ENCODE measurements at regions not wholly inside any gene's neighbourhood (a gene's known extent, or its start where the extent isn't known, plus 50 kb on each side); places are given as distances from the start of the nearest gene placed in this dataset.

DNA sequence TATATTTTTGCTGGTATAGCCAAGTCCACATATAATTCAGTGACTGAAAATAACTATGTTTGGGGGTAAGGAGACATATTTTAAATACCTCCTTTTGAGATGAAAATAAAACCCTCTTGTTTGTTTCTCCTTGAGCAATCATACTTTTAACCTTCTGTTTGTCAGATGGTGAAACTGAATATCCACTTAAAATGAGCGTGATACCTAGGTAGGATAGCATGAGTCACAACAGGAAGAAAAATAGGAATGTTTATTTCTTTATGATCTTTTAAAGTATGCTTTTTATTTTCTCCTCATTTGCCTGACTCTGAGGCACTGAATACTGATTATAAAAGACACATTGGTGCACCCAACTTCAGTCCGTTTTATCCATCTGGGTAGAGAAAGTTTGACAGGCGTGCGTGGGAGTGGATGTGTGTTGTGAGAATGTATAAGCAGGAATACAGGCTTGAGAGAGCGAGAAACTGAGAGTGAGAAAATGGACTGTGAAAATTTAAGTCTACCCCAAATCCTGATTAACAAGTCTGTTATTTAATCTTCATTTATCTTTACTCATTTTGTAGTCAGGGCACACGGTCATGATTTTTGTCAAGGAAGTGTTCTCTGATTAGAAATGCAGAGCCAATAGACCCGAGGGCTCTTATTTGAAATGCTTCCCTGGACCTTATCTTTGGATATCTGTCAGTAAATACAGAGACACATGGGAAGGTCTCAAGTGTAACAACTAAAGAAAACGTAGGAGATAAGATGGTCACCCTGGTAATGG is 62.1 kb upstream of the ANTXR2 start:
- Mint-ChIP-seq H3K27ac (no peak overlapping the region), H3K4me1 (peaks cover 34% of the 10 kb centered on the region), H3K4me3 (no peak overlapping the region), H3K9me3 (no peaks in the 10 kb centered on the region), H3K27me3 (no peaks in the 10 kb centered on the region), H3K36me3 (ENCODE audit: low read depth) (peaks cover 13% of the 10 kb centered on the region)
- POLR2A ChIA-PET, result no interaction called here
- CTCF ChIA-PET, result interaction anchor here (7.4 kb wide), 1 partner anchor 9 kb away, joined by 26 read pairs; no protein-coding TSS in a partner anchor
- DNase-seq, result no peak

DNA sequence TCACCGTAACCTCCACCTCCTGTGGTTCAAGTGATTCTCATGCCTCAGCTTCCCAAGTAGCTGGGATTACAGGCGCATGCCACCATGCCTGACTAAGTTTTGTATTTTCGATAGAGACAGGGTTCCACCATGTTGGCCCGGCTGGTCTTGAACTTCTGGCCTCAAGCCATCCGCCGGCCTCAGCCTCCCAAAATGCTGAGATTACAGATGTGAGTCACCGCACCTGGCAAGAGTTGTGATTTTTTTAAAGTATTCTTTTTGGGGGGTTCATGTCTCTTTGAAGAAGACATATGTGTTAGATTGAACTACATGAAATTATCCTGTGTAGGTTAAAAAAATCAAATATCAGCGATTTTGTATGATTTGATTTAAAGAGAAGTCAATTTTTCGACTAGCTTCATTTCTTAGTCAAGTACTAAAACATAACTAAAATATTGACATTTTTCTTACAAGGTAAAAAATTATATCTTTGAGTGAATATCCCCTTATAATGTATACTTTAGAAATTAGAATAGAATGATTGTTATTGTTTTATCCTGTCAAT is 60.3 kb upstream of the ANTXR2 start:
- peaks cover 29% of the 10 kb centered on the region for H3K4me1 Mint-ChIP-seq
- H3K4me3 Mint-ChIP-seq, result no peak overlapping the region
- peaks cover 13% of the 10 kb centered on the region for H3K36me3 Mint-ChIP-seq (ENCODE audit: low read depth)
- H3K27me3 Mint-ChIP-seq, result no peaks in the 10 kb centered on the region
- no peak for DNase-seq
- ChIA-PET CTCF (no interaction called here), POLR2A (no interaction called here)
- no peaks in the 10 kb centered on the region for H3K9me3 Mint-ChIP-seq
- H3K27ac Mint-ChIP-seq, result no peak overlapping the region

DNA sequence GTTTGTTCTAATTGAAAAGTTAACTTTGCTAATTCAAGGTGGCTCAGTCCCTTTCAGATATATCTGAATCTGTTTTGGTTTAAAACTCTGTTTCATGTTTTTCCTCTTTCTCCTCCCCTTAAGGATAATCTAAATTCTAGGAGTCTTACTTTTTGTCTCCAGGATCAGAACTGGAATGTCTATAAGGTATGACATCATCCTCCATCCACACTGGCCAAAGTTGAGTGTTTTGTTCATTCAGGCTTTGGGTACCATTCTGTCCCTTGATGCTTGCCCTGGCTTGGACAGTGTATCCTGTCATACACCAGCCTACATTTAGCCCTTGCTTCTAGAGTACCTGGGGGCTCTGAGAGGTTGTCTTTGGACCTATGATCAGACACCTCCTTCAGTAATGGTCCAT is 56.8 kb upstream of the ANTXR2 start:
- Mint-ChIP-seq H3K36me3 (ENCODE audit: low read depth) (peaks cover 4% of the 10 kb centered on the region), H3K4me3 (no peak overlapping the region), H3K27me3 (no peaks in the 10 kb centered on the region), H3K27ac (no peak overlapping the region), H3K4me1 (peaks cover 44% of the 10 kb centered on the region), H3K9me3 (no peaks in the 10 kb centered on the region)
- POLR2A ChIA-PET, result no interaction called here
- DNase-seq, result no peak
- CTCF ChIA-PET, result interaction anchor here (1.1 to 7.8 kb wide), 2 partner anchors 23 to 53 kb away, joined by 3 to 91 read pairs; no protein-coding TSS in a partner anchor

DNA sequence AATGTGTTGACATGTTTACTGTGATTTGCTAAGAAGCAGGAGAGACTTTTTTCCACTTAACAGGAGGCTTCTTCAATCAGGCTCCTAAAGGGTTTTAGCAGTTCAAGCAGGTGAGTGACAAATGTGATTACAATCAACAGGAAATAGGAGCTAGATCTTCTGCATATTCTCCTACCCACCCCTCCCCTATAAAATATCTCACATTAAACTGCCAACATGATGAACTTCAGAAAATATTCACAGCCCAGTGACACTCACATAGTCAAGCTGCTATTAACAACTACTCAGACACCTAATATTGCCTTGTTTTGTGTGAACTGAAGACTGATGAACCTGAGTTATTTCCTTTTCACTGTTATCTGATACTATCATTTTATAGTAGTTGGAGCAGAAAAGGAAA is 55.9 kb upstream of the ANTXR2 start:
- no peaks in the 10 kb centered on the region for H3K9me3 Mint-ChIP-seq
- ChIA-PET CTCF (interaction anchor here (1.0 to 7.8 kb wide), 3 partner anchors 43 to 71 kb away, joined by 3 to 91 read pairs (median 5); no protein-coding TSS in a partner anchor), POLR2A (no interaction called here)
- no peaks in the 10 kb centered on the region for H3K27me3 Mint-ChIP-seq
- no peak for DNase-seq
- H3K36me3 Mint-ChIP-seq (ENCODE audit: low read depth), result peaks cover 4% of the 10 kb centered on the region
- H3K4me3 Mint-ChIP-seq, result no peak overlapping the region
- H3K4me1 Mint-ChIP-seq, result peaks cover 52% of the 10 kb centered on the region
- H3K27ac Mint-ChIP-seq, result no peak overlapping the region

DNA sequence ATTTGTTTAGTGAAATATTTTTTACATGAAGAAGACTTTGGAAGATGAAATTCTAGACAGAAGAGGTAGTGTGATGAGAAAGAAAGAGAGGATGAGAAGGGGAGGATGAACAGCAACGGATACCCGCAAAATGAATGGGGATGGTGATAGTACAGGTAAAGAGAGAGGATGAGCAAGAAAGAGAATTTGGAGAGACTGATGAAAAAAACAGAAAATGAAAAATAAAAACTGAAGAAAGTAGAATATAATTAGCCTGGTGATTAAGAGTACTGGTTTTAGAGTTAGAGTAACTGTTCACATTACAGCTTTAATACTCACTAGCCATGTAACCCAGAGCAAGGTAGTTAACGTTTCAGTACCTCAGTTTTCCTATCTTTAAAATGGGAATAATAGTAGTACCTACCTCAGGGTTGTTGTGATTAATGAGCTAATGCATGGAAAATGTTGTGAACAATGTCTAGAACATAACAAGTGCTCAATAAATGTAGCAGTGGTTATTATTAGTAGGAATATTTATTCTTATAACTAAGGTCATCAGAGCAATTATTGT is 54.9 kb upstream of the ANTXR2 start:
- DNase-seq, result no peak
- no peaks in the 10 kb centered on the region for H3K27me3 Mint-ChIP-seq
- H3K4me3 Mint-ChIP-seq, result no peak overlapping the region
- peaks cover 55% of the 10 kb centered on the region for H3K4me1 Mint-ChIP-seq
- peaks cover 4% of the 10 kb centered on the region for H3K36me3 Mint-ChIP-seq (ENCODE audit: low read depth)
- H3K9me3 Mint-ChIP-seq, result no peaks in the 10 kb centered on the region
- H3K27ac Mint-ChIP-seq, result peak overlapping the region; percentile 51
- POLR2A ChIA-PET, result no interaction called here
- CTCF ChIA-PET, result interaction anchor here (1.6 to 7.8 kb wide), 3 partner anchors 12 to 72 kb away, joined by 5 to 91 read pairs (median 6); no protein-coding TSS in a partner anchor

DNA sequence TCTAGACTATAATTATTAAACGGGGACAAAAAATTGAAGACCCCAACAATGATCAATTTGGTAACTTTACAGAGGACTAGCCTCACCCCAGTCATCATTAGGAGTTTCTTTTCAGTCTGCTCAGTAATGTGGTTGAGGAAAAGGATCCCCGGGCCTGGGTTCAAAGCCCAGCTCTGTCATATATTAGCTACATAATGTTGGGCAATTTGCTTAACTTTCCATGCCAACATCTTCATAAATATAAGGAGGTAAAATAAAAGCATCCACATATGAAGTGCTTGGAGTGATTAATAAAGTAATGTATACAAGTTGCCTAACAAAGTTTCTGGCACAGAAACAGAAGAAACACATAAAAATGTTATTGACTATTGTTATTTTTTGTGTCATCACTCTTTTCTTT is 53.4 kb upstream of the ANTXR2 start:
- Mint-ChIP-seq H3K4me1 (peaks cover 55% of the 10 kb centered on the region), H3K36me3 (ENCODE audit: low read depth) (peaks cover 4% of the 10 kb centered on the region), H3K9me3 (no peaks in the 10 kb centered on the region), H3K4me3 (no peak overlapping the region), H3K27ac (peak overlapping the region; percentile 84), H3K27me3 (no peaks in the 10 kb centered on the region)
- ChIA-PET POLR2A (interaction anchor here (1.0 to 1.7 kb wide), 2 partner anchors 46 to 56 kb away, joined by 3 to 6 read pairs; no protein-coding TSS in a partner anchor), CTCF (interaction anchor here (0.9 to 7.8 kb wide), 17 partner anchors 9 to 80 kb away, joined by 3 to 91 read pairs (median 6); partner anchors contain the start of gene ANTXR2)
- DNase-seq, result no peak

DNA sequence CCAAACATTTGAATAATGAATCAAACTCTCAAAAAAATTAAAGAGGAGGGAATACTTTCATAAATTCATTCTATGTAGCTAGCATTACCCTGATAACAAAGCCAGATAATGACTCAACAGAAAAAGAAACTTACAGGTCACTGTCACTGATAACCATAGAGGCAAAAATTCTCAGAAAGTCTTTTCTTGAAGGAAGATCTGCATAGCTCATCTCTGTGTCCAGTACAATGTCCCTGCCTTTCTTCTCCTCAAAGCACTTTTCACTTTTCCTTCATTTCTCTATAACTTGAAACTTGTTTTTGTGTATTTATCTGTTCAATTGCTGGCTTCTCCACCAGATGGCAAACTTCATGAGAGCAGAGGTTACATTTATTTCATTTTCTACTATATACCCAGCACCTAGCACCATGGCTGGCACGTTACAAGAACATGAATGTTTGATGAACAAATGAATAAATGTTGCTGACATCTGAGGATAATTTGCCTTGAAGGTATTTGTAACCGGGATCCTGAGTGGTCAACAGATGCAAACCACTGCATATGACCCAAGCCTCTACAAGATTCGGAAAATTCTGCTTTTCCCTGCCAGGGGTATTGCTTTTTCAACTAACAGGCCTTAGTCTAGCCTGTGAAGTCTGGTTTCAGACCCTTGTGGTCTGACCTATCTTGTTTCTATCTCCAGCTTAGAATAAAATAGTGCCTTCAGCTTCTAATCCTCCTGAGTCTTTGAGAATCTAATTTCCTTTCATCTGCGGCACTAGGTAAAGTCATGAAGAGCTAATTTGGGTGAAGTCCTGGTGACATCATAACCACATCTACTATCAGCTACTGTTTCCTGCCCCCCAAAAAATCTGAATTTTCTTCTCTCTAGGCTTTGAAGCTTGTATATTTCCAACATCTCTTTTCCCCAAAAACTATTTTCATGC is 52.5 kb upstream of the ANTXR2 start:
- peaks cover 55% of the 10 kb centered on the region for H3K4me1 Mint-ChIP-seq
- H3K27me3 Mint-ChIP-seq, result no peaks in the 10 kb centered on the region
- H3K4me3 Mint-ChIP-seq, result peak overlapping the region; percentile 23
- H3K27ac Mint-ChIP-seq, result peak overlapping the region; percentile 84
- CTCF ChIA-PET, result interaction anchor here (0.7 to 7.8 kb wide), 21 partner anchors 8 to 84 kb away, joined by 3 to 91 read pairs (median 5); partner anchors contain the start of genes ANTXR2 and PRDM8
- POLR2A ChIA-PET, result interaction anchor here (0.6 to 1.7 kb wide), 4 partner anchors 47 to 57 kb away, joined by 3 to 6 read pairs (median 4); no protein-coding TSS in a partner anchor
- peaks cover 4% of the 10 kb centered on the region for H3K36me3 Mint-ChIP-seq (ENCODE audit: low read depth)
- H3K9me3 Mint-ChIP-seq, result no peaks in the 10 kb centered on the region
- DNase-seq, result peak; percentile 68

DNA sequence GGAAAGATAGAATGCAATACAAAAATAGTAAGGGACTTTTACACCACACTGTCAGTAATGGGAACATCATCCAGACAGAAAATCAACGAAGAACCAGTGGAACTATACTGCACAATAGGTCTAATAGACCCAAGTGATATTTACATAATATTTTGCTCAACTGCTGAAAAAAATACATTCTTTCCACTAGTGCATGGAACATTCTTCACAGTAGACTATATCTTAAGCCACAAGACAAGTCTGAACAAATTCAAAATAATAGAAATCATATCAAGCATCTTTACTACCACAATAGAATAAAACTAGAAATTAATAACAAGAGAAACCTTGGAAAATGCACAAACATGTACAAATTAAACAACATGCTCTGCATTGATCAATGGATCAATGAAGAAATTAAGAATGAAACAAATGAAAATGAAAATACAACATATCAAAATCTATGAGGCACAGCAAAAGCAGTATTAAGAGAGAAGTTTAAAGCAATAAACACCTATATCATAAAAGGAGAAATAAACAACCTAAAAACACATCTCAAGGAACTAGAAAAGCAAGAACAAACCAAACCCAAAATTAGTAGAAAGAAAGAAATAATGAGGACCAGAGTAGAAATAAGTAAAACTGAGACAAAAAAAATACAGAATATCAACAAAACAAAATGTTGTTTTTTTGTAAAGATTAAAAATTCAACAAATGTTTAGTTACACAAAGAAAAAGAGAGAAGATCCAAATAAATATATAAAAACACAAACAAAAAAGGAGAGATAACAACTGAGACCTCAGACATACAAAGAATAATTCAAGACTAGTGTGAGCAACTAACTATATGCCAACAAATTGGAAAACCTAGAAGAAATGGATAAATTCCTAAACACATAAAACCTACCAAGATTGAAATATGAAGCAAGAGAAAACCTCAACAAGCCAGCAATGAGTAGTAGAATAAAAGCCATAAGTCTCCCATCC is 51.5 kb upstream of the ANTXR2 start:
- peaks cover 5% of the 10 kb centered on the region for H3K9me3 Mint-ChIP-seq
- H3K36me3 Mint-ChIP-seq (ENCODE audit: low read depth), result peaks cover 6% of the 10 kb centered on the region
- ChIA-PET POLR2A (no interaction called here), CTCF (interaction anchor here (0.7 to 7.8 kb wide), 14 partner anchors 7 to 85 kb away, joined by 3 to 91 read pairs (median 7); partner anchors contain the start of genes ANTXR2 and PRDM8)
- DNase-seq, result no peak
- peaks cover 52% of the 10 kb centered on the region for H3K4me1 Mint-ChIP-seq
- H3K27me3 Mint-ChIP-seq, result peaks cover 3% of the 10 kb centered on the region
- H3K4me3 Mint-ChIP-seq, result peak overlapping the region; percentile 33
- H3K27ac Mint-ChIP-seq, result peak overlapping the region; percentile 84
